GM04504 (cell line): ENCODE measurements at regions not wholly inside any gene's neighbourhood (a gene's known extent, or its start where the extent isn't known, plus 50 kb on each side); places are given as distances from the start of the nearest gene placed in this dataset.

Experiments used
- DNase-seq: peaks from one replicate; pipeline ENCODE4 v3.0.0-alpha.2; 2012; ENCODE audit warnings: low read depth

DNA sequence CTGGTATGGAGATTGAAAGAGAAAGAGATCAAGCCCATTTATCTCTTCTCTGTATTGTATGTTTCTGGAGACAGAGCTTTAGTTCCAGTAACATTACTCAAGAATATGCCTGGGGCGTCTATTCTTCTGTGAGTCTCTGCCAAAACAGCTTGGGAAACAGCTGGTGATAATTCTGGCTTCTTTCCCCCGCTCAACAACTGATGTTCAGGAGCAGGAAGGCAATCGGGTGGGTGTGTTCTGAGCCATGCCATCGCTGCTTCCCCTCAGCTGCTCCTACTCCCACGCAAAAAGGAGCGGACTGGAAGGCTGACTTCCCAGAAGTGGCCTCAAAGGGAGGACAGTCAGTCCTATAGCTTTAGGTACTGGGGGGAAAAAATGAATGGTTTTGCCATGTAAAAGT lies 695.1 kb downstream of the PLCL1 start:
- peak; percentile 77 for DNase-seq

DNA sequence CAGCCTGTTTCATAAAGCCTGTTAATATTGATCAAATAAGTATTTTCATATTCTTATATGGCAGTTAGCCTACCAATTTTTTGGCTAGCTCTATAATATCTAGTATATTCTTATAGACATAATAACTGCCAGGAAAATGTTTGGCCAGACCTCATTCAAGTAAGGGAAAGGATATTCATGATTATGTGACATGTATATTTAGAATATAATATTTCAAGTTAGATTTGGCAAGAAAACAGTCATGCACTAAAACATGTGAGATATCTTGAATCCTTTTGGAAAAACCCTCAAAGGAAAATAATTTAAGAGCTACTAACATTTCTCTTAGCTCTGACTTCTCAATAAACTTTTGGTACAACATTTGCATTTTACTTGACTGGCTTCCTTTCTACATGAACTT lies 694.1 kb downstream of the PLCL1 start:
- DNase-seq = no peak

DNA sequence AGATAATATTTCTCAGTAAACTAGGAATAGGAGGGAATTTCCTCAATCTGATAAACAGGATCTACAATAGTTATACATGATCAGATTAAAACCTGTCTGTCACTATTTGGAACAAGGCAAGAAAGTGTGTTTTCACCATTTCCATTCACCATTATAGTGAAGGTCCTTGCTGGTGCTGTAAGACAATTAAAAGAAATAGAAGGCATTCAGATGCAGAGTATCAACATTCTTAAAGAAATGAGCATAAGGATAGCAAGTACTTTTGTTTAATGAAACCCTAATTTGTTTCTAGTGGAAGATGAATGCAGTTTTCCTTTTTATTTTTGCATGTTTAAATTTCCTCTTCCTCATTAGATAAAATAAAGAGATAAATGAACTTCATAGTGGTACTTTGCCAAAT lies 693.7 kb downstream of the PLCL1 start:
- DNase-seq = no peak

- DNase-seq = no peak
These were observed 690.5 kb downstream of the PLCL1 start for GRCh38 chr2:198494931-198495330.

DNA sequence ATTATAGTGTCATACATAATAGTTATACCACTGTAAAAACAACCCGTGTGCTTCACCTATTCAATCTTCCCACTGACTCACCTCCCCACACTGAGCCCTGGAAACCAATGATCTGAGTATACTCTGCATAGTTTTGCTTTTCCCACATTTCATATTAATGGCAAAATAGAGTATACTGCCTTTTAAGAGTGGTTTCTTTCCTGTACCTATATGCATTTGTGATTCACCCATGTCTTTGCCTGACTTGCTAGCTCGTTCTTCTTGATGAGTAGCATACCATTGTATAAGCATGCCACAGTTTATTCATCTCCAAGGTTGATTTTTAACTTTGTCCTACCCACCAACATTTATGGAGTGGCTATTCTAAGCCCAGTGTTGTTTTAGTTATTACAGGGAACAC lies 686.4 kb downstream of the PLCL1 start:
- no peak for DNase-seq

DNA sequence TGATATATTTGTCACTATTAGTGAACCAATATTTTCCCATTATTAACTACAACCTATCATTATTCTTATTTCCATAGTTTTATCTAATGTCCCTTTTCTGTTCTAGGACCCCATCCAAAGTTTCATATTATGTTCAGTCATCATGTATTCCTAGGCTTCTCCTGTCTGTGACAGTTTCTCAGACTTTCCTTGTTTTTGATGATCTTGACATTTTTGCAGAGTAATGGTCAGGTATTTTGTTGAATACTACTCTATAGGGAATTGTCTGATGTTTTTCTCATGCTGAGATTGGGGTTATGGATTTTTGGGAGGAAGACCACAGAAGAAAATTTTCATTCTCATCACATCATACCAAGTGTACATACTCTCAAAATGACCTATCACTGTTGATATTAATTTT lies 684.6 kb downstream of the PLCL1 start:
- no peak for DNase-seq

GRCh38 chr2:198483051-198483450 lies 678.7 kb downstream of the PLCL1 start:
- peak; percentile 14 for DNase-seq

DNA sequence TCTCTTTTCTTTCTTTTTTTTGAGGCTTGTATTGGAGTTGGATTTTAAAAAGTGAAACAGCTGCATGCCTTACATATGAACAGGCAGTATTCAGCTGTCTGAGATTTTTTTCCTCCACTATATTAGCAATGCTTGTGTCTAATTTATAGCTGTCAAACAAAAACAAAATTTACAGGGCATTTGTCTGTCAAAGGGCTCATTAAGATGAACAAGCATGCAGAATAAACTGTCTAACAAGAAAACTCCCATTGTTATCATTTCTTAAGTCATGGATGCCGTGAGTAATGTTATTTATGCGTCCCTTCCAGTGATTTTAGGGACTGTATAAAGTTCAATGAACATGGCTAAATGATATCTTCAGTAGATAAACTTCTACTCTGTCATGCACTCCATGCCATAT lies 674.7 kb downstream of the PLCL1 start:
- DNase-seq = no peak

DNA sequence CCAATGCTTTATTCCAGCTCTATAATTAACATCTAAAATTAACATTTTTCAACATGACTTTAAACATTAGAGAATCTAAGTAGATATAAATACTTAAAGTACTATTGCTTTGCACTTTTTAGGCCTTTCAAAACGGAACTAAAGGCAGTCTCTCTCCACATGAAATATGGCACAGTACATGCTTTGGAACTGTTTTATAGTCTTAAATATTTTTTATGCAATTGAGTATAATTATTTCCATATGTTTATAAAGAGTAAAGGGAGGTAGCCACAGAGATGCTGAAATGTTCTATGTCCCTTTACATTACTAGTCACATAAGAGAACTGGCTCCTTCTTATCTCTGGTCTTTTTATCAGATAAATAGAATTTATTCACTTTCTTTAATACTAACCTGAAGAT lies 674.0 kb downstream of the PLCL1 start:
- no peak for DNase-seq

- DNase-seq = no peak
These were observed 671.6 kb downstream of the PLCL1 start for GRCh38 chr2:198476007-198476406.

DNA sequence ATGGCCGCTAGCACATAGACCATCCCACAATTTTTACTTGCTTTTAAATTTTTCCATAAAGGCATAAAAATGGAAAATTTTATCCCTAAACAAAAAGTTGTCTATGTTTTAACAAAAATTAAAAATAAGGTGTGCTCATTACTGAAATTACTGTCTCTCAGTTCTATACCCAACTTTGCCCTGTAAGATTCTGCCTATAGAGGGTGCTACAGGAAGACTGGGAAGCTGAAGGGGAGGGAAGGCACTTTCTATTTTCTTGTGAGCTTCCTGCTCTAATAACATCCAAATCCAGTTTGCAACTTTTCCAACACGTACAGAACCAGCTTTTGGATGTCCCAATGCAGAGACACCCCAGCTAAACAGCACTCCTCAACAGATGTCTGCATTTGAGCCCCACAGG lies 666.9 kb downstream of the PLCL1 start:
- no peak for DNase-seq

- DNase-seq = no peak
These were observed 663.7 kb downstream of the PLCL1 start for GRCh38 chr2:198468136-198468535.

DNA sequence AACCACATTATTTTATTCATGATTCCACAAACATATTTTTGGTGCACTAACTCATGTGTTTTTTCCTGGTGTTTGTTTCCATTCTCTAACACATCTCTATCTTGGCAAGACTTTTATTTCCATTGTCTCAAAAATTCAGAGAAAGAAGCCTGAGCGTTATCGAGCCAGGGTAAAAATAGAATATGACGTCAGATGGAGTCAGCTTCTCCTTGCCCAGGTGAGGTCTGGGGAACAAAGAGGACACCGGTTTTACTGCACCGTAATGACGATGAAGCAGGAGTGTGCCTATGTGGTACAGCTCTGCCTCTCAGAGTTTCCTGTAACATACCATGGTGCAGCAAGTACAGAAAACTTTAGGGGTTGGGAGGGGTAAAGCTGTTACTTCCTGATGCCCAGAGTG lies 661.6 kb downstream of the PLCL1 start:
- DNase-seq = no peak

DNA sequence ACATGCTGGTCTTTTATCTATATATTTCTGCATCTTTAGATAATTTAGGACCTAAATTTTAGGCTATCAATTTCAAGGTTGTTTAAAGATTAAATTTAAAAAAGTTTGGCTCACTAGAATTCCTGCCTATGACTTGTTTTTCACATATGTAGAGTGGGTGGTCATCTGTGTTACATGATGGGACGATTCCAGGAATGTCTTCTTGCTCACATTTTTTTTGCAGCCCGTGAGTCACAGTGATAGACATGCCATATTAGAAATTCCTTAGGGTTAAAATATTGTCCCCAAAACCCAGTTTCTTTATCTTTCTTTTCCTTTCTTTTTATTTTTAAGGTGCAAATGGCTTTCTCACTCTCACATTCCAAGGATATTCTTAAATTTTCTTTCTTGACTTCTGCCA lies 652.0 kb downstream of the PLCL1 start:
- no peak for DNase-seq

DNA sequence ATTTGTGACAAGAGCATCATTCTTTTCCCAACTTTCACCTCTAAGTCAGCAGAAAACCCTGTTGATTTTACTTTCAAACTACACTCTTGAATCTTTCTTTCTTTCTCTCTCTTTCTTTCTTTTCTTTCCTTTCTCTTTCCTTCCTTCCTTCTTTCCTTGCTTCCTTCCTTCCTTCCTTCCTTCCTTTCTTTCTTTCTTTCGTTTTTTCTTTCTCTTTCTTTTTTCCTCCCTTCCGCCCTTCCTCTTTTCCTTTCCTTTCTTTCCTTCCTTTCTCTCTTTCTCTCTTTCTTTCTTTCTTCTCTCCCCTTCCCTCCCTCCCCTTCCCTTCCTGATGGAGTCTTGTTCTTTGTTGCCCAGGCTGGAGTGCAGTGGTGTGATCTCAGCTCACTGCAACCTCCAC lies 649.5 kb downstream of the PLCL1 start:
- DNase-seq = no peak

DNA sequence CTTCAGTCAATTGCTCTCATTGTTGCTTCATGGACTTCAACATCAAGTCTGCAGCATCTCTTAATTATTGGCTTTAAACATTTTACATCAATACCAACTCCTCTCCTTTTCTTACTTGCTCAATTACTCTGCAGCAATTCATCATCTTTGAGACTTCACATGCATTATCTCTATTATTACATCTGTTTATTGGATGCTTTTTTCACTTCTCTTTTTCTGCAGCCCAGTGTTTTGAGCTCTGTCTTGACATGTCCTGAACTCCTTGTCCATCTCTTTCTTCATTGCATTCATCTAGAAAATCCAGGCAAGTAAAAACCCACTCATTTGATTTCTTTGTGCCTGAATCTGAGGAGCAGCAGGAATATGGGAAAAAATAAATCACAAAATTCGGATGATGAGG lies 647.9 kb downstream of the PLCL1 start:
- DNase-seq = no peak

DNA sequence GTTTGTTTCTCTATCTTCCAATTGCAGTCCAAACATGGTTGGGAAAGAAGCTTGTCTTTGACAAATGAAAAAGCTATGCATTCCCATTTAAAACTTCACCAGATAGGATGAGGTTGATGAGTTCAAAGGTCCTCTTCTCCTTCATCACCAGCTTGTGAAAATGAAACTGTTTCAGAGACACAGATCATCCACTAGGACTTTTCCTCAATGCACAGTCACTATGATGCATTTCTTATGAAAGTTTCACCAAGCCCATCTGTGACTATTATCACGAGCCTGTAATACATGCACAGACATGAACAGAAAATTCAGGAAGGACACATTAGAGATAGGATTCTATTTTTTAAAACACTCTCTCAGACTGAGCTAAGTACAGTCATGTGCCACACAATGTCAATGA lies 644.4 kb downstream of the PLCL1 start:
- no peak for DNase-seq

DNA sequence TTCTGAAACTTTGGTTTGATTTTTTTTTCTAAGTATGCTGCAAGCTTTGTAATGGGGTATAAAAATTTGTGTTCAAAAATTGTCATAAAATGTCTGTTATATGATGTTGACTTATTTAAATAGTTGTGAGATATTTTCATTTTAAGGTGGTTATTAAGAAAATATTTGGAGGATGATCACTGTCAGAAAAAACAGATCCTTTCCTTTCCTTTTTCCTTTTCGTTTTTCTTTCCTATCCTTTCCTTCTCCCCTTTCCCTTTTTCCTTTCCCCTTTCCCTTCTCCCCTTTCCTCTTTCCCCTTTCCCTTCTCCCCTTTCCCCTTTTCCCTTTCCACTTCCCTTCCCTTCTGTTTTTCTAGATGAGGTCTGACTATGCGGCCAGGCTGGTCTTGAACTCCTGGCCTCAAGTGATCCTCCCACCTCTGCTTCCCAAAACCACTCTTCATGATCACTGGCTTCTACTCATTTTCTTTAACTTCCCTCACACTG lies 640.5 kb downstream of the PLCL1 start:
- no peak for DNase-seq

DNA sequence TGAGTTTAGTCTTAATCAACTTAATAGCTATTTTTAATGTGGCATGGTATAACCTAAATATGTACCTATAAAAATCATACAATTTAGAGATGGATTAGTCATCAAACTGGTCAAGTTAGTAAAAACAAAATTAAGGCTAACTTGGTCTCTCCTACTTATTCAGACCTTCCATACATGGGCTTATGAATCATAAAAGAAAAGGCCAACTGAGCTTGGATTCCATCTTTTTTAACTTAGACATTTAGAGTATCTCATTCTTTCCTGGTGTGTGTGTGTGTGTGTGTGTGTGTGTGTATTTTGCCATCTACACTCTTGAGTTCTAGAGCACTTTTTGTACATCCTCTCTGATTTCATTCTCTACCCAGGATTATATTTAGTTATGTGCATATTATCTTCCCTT lies 637.5 kb downstream of the PLCL1 start:
- no peak for DNase-seq

DNA sequence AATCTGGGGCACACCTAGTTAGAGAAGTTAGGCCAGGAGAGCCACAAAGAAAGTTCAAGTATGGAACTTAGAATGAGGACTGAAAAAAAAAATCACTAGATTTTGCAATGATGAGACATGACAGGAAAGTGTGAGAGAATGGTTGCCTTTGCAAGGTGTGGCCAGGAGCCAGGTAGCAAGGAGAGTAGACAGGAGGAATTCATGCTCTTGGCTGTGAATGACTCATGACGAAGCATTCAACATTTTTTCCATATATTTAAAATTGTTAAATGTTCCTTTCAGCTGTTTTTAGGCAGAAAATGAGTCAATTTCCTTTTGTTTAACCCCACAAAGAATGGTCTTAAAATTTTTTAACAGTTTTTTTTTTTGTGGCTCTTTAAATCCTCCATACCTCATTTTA lies 636.9 kb downstream of the PLCL1 start:
- DNase-seq = no peak

GRCh38 chr2:198440833-198441232 lies 636.4 kb downstream of the PLCL1 start:
- DNase-seq = no peak

- no peak for DNase-seq
These were observed 633.9 kb downstream of the PLCL1 start for GRCh38 chr2:198438331-198438730.

DNA sequence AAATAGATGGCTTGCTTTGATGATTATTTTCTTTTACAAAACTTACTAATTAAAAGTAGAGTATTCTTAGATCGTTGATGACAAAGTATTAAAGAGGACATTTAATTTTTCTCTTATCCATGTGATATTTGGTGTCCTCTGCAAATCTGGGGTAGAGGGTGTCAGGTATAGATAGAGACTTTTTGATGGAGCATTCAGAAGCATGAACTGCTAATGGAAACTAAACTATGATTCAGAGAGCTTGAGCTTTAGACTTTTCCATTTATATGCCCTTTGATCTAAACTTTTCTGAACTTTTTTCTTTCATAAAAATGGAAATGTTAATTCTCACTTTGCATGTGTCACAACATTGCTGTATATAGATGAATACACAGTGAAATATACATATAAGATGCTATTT lies 619.7 kb downstream of the PLCL1 start:
- no peak for DNase-seq

GRCh38 chr2:198417836-198418235 lies 613.4 kb downstream of the PLCL1 start:
- DNase-seq = no peak

DNA sequence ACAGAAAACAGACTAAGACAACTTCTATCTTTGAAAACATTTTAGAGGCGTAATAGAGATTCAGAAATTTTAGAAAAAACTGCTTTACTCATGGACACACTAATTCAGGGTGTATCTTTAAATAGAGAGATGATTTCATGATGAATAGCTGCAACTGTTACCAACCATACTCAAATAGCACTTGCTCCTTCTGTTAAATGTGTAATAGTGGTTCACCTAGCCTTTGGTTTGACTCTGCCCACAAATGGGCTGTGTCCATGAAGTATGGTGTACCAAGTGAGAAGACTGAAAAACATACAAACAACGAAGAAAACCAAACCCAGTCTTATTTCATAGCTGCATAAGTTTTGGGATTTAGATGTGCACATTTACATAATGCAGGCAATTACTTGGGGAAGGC lies 610.6 kb downstream of the PLCL1 start:
- no peak for DNase-seq
